Stimulated activated naive CD4-positive, alpha-beta T cell (primary cell): ENCODE measurements at regions not wholly inside any gene's neighbourhood (a gene's known extent, or its start where the extent isn't known, plus 50 kb on each side); places are given as distances from the start of the nearest gene placed in this dataset.

Experiments used
- DNase-seq, 6 experiments: peaks; one replicate each; lab custom pipeline; 2025; lab: John Stamatoyannopoulos, UW

DNA sequence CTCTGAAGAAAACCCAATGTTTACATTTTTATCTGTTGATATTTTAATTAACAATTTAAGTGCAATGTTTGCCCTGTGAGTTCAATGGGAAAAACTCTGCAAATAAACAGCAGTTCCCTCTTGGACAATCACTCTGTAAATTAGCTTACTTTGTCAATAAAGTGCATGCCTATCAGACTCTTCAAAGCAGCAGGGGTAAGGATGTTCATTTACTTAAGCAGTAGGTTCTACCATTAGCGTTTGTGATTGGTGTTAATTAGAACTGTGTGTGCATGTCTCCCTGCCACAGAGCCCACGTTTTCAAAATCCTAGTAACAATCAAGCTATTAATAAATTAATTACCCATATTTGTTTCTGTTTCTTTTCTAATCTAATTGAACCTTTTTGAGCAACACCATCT is 1921.6 kb upstream of the WWC1 start:
- DNase-seq = no peak

DNA sequence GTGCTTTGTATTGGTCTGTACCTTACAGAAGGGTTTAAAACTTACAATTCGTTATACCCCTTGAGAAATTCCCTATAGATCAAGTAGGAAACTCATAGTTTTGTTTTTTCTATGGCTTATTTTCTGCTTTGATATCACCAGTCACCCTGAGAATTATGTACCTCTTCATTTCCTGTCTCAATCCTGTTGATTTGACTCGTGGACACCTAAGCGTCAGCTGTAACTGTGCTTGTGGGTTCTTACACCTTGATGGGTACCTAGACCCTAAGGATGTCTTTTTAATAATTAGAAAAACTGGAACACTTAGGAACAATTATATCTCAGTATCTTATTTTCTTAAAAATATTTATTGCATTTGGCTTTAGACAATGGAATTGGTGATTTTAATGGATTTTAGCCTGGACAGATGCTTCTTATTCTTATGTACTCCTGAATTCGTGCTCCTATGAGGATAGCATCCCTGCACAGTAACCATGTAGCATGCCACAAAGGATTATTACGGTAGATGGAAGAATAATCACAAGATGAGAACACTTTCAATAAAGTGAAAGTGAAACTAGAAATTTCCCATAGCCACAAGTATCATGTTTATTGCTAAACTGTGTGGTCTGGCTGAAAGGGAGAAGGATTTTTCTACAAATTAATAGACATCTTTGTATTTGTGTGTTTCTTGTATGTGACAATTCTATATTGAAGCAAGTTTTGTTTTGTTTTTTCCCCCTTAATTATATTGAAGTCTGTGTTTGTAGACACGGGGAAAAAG is 1920.3 kb upstream of the WWC1 start:
- DNase-seq = no peak

DNA sequence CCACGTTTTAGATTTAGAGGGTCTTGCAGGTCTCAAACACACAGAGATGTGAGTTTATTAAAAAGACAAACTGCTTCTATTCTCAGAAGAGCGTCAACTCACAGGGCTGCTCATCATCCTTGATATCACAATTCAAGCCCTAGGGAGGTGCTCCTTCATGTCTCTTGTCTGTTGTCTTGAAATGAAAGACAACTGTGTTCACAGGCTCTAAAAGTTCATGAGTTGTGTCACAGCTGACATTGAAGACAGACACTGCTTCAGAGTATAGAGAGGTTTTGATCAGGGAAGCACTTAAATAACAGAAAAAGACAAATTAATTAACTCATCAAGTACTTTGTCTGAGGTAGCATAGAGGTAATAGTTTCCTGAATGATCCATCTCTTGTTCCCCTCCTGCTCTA is 1917.6 kb upstream of the WWC1 start:
- DNase-seq = no peak

- DNase-seq = no peak
Measured at GRCh38 chr5:166377756-166378155, 1913.7 kb upstream of the WWC1 start.

DNA sequence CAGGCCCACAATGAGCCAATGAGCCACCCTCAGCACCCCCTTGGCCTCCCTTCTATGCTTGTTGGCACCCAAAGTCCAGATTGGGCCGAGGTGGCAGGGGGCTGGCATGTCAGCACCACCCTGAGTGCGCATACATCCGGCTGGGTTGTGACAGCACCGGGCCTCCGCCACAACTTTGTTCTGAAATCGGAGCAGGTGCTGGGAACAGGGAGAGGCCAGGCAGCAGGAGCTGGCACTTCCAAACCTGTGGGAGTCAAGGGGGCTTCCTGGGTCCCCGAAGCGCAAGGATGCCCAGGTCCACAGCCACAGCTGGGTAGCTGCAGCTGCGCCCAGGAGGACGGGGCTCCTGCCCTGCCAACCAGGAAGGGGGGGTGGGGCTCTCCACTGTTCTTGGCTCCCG is 1911.9 kb upstream of the WWC1 start:
- no peak for DNase-seq

- DNase-seq = no peak
Measured at GRCh38 chr5:166382031-166382430, 1909.4 kb upstream of the WWC1 start.

DNA sequence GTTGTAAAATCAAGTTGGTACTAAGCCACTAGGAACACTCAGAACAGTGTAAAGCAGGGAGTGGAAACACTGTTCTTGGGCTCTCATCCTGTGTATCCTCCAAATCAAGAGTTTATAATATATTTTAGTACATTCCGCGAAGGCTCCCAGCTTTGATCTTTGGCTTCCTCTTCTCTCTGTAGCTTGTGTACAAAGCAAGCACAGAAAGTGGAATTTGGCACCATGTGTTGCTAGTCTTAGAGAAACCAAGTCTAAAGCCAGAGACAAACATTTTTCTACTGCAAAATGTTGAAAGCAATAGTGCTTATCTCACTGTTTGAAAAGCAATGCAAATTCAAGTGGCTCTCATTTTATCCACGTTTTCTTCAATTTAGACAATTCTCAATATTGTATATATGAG is 1893.3 kb upstream of the WWC1 start:
- no peak for DNase-seq

DNA sequence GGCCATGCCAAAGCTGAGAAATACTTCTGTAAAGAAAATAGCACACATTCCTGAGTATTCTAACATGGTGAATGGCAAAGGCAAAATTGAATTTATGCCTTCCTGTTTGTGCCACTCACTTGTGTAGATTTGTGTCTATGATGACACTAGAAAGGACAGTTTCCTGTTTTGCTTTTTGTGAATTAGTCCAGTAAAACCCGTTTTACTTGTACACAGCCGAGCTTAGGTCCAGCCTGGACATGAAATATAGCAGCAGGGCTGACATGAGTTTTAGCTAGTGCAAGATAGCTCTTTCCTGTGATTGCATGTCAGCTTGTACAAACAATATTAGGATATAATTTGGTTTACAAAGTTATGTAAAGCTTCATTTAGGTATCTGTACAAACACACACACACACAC is 1891.7 kb upstream of the WWC1 start:
- DNase-seq = no peak

DNA sequence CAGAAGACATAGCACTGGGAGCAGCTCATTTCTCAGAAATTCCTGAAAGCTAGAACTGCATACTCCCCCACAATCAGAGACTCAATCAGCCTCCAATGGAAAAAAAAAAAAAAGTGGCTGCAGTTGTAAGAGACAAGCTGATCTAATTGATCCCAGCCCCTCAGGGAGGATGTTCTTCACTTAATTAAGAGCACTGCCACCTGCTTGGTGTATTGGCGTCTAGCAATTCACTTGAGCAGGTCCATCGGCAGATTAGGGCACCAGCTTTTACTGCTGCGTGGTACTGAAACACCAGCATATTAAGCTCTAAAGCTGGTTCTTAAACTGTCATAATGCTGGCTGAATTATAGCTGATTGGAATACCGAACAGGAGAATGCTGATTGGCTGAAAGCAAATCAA is 1890.1 kb upstream of the WWC1 start:
- DNase-seq = no peak

- no peak for DNase-seq
Measured at GRCh38 chr5:166412191-166412590, 1879.3 kb upstream of the WWC1 start.

DNA sequence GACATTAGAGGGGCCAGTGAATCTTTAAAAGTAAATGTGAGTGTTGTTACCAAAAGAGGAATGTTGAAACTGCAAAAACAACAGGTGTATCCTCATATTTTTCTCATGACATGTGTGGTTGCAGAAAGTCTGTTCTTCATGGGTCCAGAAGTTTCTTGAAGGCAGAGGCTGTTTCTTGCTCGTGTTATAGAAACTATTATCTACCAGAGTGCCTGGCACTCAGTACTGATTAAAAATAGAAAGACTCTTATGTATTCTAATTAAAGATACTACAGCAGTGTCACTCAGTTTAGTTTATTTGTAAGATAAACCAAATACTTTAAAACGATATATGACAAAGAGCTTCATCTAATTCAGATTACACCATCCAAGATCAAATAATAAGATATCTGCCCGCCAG is 1864.2 kb upstream of the WWC1 start:
- no peak for DNase-seq

GRCh38 chr5:166428264-166428803 is 1863.1 kb upstream of the WWC1 start:
- DNase-seq = no peak

DNA sequence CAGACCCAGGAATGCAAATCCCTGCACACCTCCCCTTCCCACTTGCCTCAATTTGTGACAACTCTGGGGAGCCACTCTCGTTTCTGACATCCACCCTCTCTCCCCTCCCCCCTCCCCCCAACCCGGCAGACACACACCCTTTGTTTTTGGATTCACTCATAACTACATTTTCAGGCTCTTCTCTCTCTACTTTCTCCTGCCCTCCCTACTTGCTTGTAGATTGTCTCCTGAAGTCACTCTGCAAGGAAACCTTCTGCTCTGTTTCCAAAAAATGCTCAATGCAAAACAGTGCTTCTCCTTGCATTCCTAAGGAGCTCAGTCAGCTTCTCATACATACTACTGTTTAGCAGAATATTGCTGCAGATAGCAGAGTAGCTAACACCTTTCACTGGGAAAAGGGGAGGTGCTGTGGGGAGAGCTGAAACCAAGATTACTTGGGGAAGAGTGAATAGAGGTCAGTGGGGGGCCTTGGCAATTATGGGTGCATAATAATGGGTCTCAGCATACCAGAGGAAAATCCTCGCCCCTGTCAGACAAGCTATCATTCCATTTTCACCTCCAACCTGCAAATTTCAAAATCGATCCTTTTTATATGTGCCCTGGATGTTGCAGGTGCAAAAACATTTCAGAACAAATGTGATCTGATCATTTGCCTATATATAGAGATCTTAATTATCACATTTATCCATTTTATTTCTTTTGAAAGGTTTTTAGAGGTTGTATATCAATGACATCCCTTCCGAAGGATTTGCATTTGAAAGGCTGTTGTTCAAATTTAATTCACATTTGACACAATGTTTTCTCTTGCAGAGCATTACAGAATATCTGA is 1860.7 kb upstream of the WWC1 start:
- no peak for DNase-seq

- DNase-seq = no peak
Measured at GRCh38 chr5:166431456-166431855, 1860.0 kb upstream of the WWC1 start.

- no peak for DNase-seq
Measured at GRCh38 chr5:166433679-166434078, 1857.8 kb upstream of the WWC1 start.

DNA sequence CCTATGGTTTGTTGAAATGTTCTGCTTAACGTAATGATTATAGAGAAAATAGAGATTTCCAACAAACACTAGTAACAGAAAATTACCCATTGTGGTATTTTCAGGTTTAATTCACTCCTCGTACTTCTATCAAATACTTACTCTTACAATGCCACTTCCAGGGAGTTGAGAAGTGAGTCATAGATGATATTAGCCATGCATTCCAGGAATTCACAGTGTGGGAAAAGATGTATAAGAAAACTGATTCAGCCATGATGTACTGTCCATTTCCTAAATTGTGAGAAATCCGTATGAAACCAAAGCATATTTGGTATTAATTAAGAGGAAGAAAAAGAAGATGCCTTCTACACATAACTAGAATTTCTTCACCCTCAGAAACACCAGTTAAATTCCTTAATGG is 1854.6 kb upstream of the WWC1 start:
- DNase-seq = no peak

DNA sequence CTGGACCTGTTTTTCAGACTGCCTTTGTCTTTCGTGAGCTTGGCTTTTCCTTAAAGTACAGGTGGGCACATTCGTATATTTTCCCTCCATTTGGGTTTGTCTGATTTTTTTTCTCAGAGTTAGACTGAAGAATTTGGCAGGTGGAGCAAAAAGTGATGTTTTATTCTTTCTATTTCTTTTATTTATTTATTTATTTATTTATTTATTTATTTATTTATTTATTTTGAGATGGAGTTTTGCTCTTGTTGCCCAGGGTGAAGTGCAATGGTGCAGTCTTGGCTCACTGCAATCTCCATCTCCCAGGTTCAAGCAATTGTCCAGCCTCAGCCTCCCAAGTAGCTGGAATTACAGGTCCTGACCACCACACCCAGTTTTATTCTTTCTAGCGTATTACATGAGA is 1805.1 kb upstream of the WWC1 start:
- no peak for DNase-seq

DNA sequence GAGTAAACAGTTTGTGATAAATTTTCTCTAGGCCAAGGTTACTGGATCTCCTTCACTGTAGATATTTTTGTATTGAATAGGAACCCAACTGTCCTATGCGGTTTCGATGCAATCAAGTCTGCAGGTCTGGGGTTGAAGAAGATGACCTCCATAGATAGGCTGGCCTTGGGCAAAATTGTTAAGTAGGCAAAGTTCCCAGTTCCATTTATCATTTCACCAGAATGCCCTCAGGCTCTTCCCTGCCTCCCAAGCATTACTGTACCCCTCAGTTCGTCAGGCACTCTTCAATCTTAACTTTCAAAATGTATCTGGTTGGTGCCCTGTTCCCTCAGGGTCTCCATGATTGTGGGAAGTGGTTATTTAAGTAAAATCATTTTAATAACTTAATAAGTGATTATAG is 1802.9 kb upstream of the WWC1 start:
- no peak for DNase-seq

DNA sequence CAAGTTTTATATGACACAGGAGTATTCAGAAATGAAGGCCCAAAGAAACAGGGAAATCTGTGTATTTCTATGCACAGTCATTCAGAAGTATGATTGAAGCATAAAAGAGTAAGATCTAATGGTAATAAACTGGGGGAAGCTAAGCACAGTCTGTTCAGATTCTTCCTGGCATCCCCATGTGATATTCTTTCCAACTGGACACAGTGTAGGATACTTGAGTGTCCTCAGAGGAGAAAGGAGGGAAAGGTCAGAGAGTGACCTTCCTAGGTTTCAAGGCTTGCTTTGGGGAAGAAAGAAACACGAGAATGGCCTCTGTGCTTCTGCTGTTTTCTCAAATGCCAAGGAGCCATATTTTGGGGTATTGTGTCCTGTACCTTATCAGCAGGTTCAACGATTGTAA is 1798.4 kb upstream of the WWC1 start:
- DNase-seq = no peak

- DNase-seq = no peak
Measured at GRCh38 chr5:166493612-166494011, 1797.8 kb upstream of the WWC1 start.

- DNase-seq = no peak
Measured at GRCh38 chr5:166497496-166498104, 1793.8 kb upstream of the WWC1 start.

DNA sequence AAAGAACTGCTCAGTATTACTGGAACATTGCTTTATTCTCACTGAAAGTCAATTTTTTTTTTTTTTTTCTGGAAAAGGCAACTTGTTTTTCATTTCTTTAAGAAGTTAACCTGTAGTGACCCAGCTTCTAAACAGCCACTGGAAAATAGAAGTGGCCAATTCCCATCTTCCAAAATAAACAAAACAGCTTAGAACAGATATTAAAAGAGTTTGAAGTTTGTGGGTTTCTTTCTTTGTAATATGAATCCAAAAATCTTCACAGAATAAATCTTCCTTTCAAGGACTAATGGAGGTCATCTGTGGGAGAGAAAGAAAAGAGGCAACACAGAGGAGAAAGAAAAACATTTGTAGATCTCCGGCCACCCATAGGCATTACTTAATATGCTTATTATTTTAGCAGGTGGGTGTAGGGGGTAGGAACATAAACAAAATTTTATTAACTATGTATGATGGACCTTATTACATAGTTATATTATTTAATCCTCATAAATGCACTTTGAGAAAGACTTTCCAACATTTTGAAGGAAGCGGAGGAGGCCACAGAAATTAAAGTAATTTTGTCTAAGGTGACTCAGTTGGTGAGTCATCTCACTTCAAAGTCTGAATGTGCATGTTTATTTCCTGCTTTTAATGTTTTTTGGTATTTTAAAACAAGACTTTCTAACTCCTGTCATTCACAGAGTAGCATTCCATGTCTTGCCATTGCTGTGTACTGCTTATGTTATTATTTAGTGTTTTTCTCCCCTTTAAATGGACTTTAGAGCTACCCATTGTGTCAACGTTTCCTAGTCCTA is 1791.8 kb upstream of the WWC1 start:
- no peak for DNase-seq
